ENCODE measurements at regions not wholly inside any gene's neighbourhood (a gene's known extent, or its start where the extent isn't known, plus 50 kb on each side); places are given as distances from the start of the nearest gene placed in this dataset.

GRCh38 chrX:45632506-45632905 lies 431.8 kb upstream of the DIPK2B start:
- Histone ChIP-seq H3K9me3 (ENCODE audit: low read depth, low read length) (no peaks in the 10 kb centered on the region), H3K4me3 (ENCODE audit: insufficient read depth, low read length) (no peak overlapping the region), H2AFZ (ENCODE audit: low read length) (no peak overlapping the region), H3K4me2 (ENCODE audit: insufficient read depth, low read length) (no peak overlapping the region), H4K20me1 (ENCODE audit: insufficient read depth, low read length) (no peaks in the 10 kb centered on the region), H3K27me3 (ENCODE audit: insufficient read depth, low read length) (peaks cover 2% of the 10 kb centered on the region), H3K79me2 (ENCODE audit: insufficient read depth, low read length) (no peaks in the 10 kb centered on the region), H3K4me1 (ENCODE audit: insufficient read depth, low read length) (peaks cover 2% of the 10 kb centered on the region), H3K27ac (ENCODE audit: low read depth, low read length) (no peak overlapping the region), H3K36me3 (ENCODE audit: insufficient read depth, low read length) (no peaks in the 10 kb centered on the region)
- TF ChIP-seq, protein P1, sequence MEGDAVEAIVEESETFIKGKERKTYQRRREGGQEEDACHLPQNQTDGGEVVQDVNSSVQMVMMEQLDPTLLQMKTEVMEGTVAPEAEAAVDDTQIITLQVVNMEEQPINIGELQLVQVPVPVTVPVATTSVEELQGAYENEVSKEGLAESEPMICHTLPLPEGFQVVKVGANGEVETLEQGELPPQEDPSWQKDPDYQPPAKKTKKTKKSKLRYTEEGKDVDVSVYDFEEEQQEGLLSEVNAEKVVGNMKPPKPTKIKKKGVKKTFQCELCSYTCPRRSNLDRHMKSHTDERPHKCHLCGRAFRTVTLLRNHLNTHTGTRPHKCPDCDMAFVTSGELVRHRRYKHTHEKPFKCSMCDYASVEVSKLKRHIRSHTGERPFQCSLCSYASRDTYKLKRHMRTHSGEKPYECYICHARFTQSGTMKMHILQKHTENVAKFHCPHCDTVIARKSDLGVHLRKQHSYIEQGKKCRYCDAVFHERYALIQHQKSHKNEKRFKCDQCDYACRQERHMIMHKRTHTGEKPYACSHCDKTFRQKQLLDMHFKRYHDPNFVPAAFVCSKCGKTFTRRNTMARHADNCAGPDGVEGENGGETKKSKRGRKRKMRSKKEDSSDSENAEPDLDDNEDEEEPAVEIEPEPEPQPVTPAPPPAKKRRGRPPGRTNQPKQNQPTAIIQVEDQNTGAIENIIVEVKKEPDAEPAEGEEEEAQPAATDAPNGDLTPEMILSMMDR (IDR thresholded peaks at IDR 0.05; ENCODE audit: extremely low read depth, low read depth, low read length) = no peak
- no peak for DNase-seq (ENCODE audit: insufficient read length, low spot score, missing footprints)

GRCh38 chrX:45630078-45630477 lies 429.4 kb upstream of the DIPK2B start:
- Histone ChIP-seq H3K27me3 (ENCODE audit: insufficient read depth, low read length) (peaks cover 2% of the 10 kb centered on the region), H3K79me2 (ENCODE audit: insufficient read depth, low read length) (no peaks in the 10 kb centered on the region), H3K36me3 (ENCODE audit: insufficient read depth, low read length) (no peaks in the 10 kb centered on the region), H3K4me1 (ENCODE audit: insufficient read depth, low read length) (peaks cover 2% of the 10 kb centered on the region), H3K9me3 (ENCODE audit: low read depth, low read length) (no peaks in the 10 kb centered on the region), H3K4me3 (ENCODE audit: insufficient read depth, low read length) (no peak overlapping the region), H4K20me1 (ENCODE audit: insufficient read depth, low read length) (no peaks in the 10 kb centered on the region), H3K27ac (ENCODE audit: low read depth, low read length) (no peak overlapping the region), H2AFZ (ENCODE audit: low read length) (no peak overlapping the region), H3K4me2 (ENCODE audit: insufficient read depth, low read length) (no peak overlapping the region)
- TF ChIP-seq, protein P1 (IDR thresholded peaks at IDR 0.05; ENCODE audit: extremely low read depth, low read depth, low read length) = no peak
- DNase-seq (ENCODE audit: insufficient read length, low spot score, missing footprints) = no peak

GRCh38 chrX:45628041-45628440 lies 427.4 kb upstream of the DIPK2B start:
- no peak overlapping the region for H2AFZ ChIP-seq (ENCODE audit: low read length)
- H3K4me2 ChIP-seq (ENCODE audit: insufficient read depth, low read length) = no peak overlapping the region
- no peak overlapping the region for H3K4me3 ChIP-seq (ENCODE audit: insufficient read depth, low read length)
- peak; percentile 82 for DNase-seq (ENCODE audit: insufficient read length, low spot score, missing footprints)
- H3K9me3 ChIP-seq (ENCODE audit: low read depth, low read length) = no peaks in the 10 kb centered on the region
- TF ChIP-seq, protein P1 (IDR thresholded peaks at IDR 0.05; ENCODE audit: extremely low read depth, low read depth, low read length) = no peak
- no peaks in the 10 kb centered on the region for H3K79me2 ChIP-seq (ENCODE audit: insufficient read depth, low read length)
- no peaks in the 10 kb centered on the region for H3K36me3 ChIP-seq (ENCODE audit: insufficient read depth, low read length)
- H3K4me1 ChIP-seq (ENCODE audit: insufficient read depth, low read length) = peaks cover 12% of the 10 kb centered on the region
- no peaks in the 10 kb centered on the region for H3K27me3 ChIP-seq (ENCODE audit: insufficient read depth, low read length)
- H3K27ac ChIP-seq (ENCODE audit: low read depth, low read length) = peak overlapping the region; percentile 11
- no peaks in the 10 kb centered on the region for H4K20me1 ChIP-seq (ENCODE audit: insufficient read depth, low read length)

DNA sequence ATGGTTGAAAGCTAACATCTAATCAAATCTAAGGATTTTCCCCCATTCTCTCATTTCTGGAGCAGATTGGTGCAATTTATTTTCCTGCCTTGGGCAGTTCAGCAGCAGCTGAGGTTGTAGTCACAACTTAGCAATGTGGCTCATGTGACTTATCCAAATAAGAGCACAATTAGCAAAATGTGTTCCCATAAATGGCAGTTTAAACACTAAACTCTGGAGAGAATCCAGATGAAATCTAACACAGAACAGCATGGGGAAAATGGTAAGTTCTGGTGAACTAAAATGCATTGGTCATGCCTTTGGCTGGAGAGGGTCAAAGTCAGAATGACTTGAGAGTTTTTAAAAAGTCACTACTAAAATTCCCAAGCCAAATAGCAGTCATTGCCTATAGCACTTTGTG lies 422.6 kb upstream of the DIPK2B start:
- Histone ChIP-seq H4K20me1 (ENCODE audit: insufficient read depth, low read length) (no peaks in the 10 kb centered on the region), H3K9me3 (ENCODE audit: low read depth, low read length) (no peaks in the 10 kb centered on the region), H3K4me3 (ENCODE audit: insufficient read depth, low read length) (no peak overlapping the region), H3K79me2 (ENCODE audit: insufficient read depth, low read length) (no peaks in the 10 kb centered on the region), H3K36me3 (ENCODE audit: insufficient read depth, low read length) (no peaks in the 10 kb centered on the region), H3K4me2 (ENCODE audit: insufficient read depth, low read length) (no peak overlapping the region), H3K4me1 (ENCODE audit: insufficient read depth, low read length) (peaks cover 35% of the 10 kb centered on the region), H2AFZ (ENCODE audit: low read length) (no peak overlapping the region), H3K27ac (ENCODE audit: low read depth, low read length) (peak overlapping the region; percentile 91), H3K27me3 (ENCODE audit: insufficient read depth, low read length) (no peaks in the 10 kb centered on the region)
- peak; percentile 88 for DNase-seq (ENCODE audit: insufficient read length, low spot score, missing footprints)
- TF ChIP-seq, protein P1 (IDR thresholded peaks at IDR 0.05; ENCODE audit: extremely low read depth, low read depth, low read length) = no peak
